GM19043 (cell line): ENCODE measurements at regions not wholly inside any gene's neighbourhood (a gene's known extent, or its start where the extent isn't known, plus 50 kb on each side); places are given as distances from the start of the nearest gene placed in this dataset.
"Not testable (repeated sequence)": the region's sequence is repeated elsewhere in the genome, so short reads cannot be mapped to it uniquely, and the experiment has no call there.

Source experiments
- ATAC-seq: cut with Tn5 transposase; IDR thresholded peaks from one replicate; pipeline ENCODE4 v1.9.1; 2021; ENCODE audit warnings: low read depth; ENCODE audit not compliant: unreplicated experiment

DNA sequence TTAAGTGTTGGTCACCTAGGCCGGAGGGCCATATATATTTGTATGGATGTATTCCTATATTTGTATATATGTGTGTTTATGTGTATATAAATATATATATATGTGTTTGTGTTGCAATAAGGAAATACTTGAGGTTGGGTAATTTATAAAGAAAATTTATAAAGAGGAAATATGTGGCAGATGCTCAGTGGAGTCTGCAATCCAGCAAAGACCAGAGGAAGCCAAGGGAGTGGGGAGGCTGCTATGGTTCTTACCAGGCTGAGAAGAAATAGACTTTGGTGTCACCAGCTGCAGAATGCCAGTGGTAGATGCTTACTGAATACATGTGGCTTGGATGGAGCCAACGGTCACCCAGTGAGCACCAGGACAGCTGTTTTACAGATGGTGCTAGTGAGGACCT lies 97.4 kb upstream of the ELOVL5 start:
- no peak for ATAC-seq

DNA sequence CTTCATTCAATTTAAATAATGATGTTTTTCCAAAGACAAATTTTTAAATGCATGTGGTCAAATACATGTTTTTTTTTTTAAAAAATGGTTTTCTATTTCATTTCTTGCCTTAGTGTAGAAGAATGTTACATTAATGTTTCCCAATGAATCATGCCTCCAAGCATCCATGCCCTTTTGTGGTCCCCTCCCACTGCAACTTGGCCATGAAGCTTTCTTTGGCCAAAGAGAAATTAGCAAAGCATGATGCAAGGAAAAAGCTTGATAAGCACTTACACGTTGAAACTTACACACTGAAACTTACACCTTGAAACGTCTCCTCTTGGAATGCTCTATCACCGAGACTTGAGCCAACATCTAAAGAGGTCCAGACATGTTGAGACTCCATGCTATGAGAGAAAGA lies 93.0 kb upstream of the ELOVL5 start:
- no peak for ATAC-seq

DNA sequence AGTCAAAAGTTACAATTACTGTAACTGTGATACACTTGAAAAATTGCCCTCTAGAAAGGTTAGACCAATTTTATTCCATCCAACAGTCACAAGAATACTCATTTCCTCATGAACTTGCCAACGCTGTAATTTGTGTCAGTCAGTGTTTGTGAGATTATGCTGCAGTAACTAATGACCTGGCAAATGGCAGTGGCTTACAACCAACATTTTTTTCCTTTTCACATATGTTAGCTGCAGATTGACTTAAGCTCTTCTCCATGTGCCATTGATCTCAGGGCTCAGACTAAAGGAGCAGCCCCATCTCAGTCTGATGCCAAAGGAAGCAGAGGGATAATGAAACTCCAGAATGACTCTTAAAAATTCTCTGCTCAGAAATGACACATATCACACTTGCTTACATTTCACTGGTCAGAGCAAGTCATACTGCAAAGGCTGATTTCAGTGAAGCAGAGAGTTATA lies 92.3 kb upstream of the ELOVL5 start:
- no peak for ATAC-seq

DNA sequence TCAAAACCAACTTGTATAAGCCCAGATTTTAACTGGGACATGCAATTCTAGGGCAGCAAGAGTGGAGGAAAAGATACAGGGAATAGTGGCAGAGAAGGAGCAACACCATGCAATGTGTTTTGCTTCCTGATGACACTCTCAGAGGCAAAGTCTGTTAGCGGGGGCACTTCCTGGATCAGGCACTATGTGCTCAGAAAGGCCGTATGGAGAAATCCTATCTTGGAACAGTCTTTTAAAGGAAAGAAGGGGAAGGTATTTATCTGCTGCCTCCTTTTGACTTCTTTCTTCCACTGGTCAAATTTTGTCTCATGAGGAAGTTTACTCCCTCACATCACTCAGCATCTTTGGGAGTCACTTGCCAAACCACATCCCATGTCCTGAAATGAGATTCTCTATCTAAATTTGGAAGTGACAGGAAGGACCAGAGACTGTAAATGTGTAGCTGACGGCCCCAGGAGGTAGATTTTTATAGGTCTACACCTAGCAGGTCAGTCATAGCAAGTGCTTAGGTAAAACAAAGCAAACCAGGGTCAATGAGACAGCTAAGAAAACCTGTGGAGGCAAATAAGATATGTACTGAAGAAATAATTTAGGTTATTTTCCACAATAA lies 91.7 kb upstream of the ELOVL5 start:
- no peak for ATAC-seq

DNA sequence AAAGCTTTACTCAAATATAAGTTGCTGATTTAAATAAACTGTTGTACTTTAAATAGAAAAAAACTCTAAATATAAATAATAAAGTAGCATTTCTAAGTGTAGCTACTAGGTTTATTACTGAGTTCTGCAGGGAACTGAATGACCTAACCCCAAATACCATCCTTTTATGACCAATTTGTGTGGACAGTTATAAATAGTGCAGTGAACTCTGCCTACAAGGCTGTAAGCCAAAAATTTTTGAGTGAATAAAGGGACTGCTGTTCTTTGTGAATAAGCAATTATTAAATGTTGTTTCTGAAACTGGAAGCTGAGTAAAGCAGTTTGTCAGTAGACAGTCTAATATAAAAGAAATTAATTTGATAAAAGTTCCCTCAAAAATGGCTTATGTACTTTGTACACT lies 90.8 kb upstream of the ELOVL5 start:
- ATAC-seq: no peak

DNA sequence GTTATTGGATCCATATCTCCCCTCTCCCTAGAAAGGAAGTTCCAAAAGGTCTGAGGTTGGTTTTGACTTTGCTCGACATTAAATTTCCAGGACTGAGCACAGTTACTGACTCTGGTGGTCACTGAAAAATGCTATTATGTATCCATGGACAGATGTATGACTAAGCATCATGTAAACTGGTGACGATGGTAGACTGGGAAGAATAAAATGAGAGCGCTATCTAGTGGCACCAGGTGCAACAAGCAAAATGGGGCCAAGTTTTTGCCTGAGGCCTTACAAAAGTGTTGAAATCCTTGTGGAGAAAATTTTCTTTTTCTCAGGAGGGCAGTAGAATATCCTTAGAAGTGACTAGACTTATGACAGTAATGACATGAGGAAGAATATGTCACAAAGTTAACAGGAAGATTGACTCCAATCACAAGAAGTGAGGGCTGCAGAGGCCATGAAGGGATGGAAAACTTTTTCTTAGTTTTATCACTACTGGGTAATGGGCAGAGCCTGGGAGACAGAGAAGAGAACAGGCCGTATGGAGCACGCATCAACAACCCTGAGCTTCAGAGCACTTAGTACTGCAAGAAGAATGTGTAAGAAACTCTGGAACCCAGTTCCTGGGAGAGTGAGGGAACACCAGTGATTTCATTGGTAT lies 88.9 kb upstream of the ELOVL5 start:
- no peak for ATAC-seq

DNA sequence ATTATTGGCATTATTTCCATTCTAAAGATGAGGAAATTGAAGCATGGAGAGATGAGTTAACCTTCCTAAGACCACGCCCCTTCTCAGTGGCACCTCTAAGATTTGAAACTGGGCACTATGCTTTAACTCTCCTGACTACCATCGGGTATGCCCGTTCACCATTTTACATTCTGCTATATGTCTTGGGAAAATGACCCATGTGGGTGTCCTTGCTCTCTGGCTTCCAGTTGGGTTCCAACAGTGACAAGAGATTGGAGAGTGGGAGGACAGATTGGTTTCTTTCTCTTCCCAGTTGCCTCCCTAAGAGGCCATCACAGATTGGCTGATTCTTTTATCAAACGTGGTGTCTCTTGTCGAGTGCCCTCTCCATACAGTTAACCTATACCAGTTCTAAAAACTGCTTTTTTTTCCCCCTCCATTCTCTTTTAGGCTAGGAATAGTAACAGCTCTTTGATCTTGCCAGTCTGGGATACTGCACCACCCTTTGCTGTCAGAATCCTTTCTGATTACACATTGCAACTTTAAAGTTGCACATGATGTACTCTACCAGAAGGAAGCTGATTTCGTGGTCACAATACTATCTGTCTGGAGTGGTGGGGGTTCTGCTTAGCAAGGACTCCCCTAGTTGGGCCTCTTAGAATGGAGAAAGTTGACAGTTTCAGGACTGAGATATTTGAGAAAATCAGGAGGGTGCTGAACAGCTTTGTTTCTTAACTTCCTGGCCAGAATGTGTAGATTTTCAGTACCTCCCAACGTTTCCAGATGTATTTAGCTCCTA lies 88.0 kb upstream of the ELOVL5 start:
- ATAC-seq: no peak

DNA sequence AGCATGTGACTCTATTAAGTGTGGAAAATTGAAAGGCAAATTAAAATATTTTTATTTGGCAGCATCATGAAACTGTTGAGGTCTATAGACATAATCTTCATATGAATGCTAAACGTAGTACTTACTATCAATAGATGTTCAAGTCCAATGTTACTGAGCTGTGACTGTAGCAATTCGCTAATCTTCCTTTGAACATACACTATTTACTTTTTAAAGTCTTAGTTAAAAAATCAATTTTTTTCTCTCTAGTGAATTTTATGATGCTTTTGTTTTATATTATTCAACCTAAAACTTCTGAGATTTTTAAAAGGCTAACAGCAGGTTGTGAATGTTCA lies 85.2 kb upstream of the ELOVL5 start:
- ATAC-seq: no peak

DNA sequence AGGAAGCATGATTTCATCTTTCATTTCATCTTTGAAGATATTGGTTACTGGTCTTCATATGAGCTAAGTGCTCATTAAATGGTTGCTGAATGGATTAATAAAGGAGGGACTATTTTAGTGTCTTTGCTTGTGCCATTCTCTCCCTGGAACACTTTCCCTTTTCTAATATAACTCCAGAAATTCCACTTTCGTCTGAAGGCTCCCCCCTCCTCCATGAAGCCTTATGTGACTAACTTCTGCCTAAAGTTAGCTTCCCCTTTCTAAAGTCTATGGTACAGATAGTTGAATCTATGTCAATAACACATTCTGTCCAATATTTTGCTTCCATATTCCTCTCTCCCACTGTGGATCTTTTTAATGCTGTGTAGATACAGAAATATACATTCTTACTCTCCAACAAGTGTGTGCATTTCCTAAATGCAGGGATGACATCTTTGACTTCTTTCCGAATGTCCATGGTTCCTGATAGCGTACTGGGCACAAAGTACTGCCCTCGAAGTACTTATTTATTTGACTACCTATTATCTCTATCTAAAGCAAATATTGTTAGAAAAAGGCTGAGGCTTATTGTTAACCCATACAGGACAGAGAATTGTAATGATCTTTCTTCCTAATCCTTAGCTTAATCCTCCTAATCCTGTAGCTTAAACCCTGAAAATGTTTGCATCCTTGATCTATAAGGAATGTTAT lies 84.7 kb upstream of the ELOVL5 start:
- ATAC-seq: no peak

DNA sequence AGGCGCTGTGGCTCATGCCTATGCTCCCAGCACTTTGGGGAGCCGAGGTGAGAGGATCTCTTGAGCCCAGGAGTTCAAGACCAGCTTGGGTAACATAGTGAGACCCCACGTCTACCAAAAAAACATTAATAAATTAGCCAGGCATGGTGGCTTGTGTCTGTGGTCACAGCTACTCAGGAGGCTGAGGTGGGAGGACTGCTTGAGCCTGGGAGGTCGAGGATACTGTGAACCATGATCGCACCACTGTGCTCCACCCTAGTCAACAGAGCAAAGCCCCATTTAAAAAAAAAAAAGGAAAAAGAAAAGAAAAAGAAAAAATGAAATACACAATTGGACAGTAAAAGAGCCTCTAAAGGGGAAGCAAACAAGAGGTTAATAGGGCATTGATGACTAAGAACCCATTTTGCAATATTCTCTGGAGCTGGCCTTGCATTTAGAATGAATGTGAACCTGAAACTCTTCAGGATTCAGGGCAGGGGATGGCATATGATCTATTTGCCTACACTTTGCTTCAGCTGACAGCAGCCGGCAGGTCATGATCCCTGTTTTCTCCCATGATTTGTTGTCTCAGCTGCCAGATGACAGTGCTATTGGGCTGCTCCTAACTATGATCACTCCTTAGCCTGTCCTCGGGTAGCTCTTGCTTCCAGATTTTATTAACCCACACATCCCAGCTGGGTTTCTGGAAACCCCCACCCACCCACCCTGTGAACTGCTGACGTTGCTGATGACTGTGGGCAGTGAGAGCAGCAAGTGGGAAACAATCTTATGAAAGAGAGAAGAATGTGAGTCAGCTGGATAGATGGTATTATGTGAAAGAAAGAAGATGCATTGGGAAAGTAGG lies 83.8 kb upstream of the ELOVL5 start:
- ATAC-seq: no peak

DNA sequence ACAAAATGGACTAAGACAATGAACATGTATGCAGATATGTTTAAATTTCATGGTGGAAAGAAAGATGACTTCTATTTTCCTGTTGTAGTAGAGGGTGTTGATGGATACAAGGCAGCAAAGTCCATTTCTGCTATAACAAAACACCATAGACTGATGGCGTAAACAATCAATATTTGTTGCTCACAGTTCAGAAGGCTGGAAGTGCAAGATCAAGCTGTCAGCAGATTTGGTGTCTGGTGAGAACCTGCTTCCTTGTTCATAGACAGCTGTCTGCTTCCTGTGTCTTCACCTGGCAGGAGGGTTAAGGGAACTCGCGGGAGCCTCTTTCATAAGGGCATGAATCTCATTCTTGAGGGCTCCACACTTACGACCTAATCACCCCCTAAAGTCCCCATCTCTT lies 83.0 kb upstream of the ELOVL5 start:
- no peak for ATAC-seq

DNA sequence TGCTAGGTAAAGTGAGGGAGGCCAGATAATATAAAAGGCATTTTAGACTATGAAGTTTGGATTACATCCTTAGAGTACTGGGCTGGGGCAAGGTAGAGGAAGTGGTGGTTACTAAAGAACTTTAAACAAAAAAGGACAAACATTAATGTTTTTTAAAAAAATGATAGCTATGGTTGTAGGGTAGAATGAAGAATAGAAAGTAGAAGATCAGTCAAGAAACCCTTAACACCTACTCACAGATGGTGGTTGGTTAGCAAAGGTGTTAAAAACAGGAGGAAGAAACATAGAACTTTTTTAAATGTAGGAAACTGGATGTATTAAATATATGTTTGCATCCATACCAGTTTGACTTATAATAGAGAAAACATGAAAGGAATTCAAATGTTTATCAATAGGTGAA lies 80.7 kb upstream of the ELOVL5 start:
- no peak for ATAC-seq

DNA sequence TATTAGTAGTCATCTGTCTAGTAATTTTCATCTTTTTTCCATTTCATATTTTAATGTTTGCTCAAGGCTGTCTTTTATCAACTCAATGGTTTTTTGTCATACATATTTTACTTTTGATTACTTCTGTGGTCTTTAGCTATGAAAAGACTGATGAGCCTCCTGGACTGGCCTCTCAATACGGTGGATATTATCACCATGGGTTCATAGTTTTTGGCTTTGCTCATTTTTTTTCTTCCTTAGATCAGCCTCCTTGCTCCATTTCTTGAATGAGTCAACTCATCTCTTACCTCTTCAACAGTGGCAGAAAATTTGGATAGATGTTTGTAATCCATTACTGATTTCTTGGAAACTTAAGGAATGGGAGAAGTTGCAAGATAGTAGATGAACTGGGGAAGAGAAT lies 80.1 kb upstream of the ELOVL5 start:
- no peak for ATAC-seq

DNA sequence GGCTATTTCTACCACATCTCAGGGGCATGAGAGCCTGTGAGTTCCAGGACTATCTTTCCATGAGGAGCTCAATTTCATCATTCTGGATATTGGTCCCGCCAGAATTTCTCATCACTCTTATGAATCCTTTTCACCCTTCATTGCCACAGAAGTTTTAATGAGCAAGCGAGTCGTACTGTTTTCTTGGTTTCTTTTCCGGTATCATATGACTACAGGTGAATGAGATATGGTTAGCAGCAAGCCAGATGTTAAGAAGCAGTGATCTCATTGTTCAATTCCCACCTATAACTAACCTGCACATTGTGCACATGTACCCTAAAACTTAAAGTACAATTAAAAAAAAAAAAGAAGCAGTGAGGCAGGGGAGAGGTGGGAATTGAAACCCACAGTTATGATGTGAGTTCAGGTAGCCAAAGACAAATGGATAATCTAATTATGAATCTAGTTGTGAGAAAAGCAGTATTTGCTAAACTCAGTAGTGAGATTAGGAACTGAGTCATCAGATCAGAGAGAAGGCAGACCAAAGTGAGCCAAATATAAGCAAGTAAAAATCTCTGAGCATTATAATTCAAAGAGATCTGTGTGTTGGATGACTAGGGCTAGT lies 78.0 kb upstream of the ELOVL5 start:
- peak; percentile 94 for ATAC-seq

DNA sequence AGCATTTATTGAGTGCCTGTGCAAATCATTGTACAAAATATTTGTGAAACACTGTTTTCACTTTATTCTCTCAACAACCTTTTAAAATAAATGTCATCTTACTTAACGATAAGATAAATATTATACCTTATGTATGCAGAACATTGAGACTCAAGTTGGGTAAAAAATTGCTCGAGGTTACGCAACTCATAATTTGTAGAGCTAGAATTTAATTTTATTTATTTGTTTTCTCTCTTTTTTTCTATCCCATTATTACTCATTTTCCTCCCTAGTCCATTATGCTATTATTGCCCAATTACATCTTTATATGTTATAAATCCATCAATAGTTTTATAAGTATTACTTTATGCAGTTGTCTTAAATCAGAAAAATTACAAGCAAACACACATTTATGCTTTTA lies 77.4 kb upstream of the ELOVL5 start:
- no peak for ATAC-seq

DNA sequence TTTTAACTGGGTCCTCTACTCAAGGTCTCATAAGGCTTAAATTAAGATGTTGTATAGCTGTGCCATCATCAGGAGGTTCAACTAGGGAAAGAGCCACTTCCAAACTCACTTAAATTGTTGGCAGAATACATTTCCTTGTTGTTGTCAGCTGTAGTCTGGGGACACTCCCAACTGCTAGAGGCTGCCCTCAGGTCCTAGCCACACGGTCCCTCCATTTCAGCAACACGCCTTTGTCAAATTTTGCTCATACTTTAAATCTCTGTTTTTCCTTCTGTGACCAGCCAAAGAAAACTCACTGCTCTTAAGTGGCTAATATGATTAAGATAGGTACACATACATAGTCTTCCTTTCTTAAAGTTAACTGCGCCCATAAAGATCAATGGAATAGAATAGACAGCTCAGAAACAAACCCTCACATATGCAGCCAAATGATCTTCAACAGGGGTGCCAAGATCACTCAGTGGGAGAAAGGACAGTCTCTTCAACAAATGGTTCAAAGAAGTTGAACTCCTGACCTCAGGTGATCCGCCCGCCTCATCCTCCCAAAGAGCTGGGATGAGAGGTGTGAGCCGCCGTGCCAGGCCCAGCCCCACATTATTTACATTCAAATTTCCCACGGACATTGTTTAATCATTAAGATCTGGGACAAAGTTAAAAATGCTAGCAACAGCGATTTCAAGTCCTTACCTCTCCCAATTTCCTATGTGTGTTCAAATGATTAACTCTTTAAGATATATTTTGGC lies 76.4 kb upstream of the ELOVL5 start:
- no peak for ATAC-seq

DNA sequence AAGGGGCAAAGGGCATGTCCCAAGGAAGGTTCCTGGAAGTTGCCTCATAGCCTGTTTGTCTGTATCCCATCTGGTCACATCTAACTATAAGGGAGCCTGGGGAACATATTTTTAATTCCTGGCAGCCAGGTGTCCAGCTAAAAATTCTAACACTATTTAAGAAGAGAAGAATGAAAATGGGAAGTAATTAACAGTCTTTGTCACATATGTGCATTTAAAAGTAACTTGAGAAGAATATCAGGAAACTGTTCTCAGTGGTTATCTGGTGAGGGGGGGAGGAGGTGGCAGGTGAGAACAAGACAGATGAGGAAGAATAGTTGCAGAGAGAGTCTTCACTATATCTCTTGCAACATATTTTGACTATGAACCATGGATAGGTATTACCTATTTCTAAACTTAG lies 75.5 kb upstream of the ELOVL5 start:
- no peak for ATAC-seq

DNA sequence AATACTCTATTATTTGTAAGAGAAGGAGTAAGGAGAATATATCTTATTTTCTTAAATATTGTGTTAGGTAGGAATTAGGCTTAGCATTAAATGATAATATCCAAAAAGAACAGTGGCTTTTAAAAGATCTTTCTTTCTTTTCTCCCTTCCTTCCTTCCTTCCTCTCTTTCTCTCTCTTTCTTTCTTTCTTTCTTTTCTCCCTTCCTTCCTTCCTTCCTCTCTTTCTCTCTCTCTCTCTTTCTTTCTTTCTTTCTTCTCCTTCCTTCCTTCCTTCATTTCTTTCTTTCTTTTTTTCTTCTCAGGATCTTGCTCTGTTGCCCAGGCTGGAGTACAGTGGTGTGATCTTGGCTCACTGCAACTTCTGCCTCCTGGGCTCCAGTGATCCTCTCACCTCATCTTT lies 74.8 kb upstream of the ELOVL5 start:
- ATAC-seq: not testable (repeated sequence)

DNA sequence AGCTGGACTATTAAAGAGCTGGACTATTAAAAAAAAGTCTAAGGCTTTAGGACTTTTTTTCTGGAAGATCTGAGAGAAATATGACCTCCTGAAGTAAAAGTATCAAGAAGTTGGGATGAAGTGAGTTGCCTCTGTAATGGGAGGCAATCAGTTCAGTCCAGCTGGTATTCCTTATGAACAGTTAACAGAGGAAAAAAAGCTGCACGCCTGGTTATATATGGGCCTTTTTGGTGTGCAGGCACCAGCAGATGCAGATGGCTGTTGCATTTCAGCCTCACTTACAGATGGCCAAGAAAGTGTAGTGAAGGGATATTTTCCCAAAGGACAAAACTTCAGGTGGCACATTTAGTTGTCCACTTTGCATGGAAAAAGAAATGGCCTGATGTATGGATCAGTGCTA lies 70.3 kb upstream of the ELOVL5 start:
- ATAC-seq: no peak

DNA sequence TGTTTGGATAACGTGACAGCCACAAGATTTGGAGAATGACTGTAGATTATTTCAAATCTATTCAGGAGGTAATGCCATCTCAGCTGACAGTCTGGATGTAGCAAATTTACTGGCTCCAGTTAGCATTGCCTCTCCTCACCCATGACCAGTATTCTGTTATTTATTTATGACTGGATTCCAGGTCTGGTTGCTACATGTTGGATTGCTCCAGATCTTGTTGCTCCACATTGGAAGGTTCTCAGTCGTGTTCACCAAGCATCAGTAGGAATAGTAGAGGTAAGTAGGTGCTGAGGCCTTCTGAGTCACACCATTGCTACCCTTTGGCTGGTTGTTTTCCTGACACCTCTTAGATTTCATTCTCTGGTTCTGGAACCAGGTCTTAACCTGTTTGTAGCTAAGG lies 69.5 kb upstream of the ELOVL5 start:
- no peak for ATAC-seq
